AG04450 (cell line): ENCODE measurements at regions not wholly inside any gene's neighbourhood (a gene's known extent, or its start where the extent isn't known, plus 50 kb on each side); places are given as distances from the start of the nearest gene placed in this dataset.

Source experiments
- CTCF ChIA-PET: fragments of 300-600, 350-600 bp; formaldehyde crosslinking; extraction: SDS; loops from one replicate; lab custom pipeline; 2022; ENCODE audit warnings: antibody characterized with exemption, inconsistent platforms; lab: Charles Lee
- POLR2A ChIA-PET: fragments of 350-600 bp; formaldehyde crosslinking; extraction: SDS; loops from one replicate; lab custom pipeline; 2021; ENCODE audit warnings: antibody characterized with exemption, inconsistent platforms; lab: Yijun Ruan, JAX
- DNase-seq: peaks from one replicate; pipeline ENCODE4 v3.0.0-alpha.2; 2011; ENCODE audit warnings: low read depth, low spot score
- H3K27ac ChIP-seq: one replicate; pipeline ENCODE4 v1.5.1; 2012; ENCODE audit warnings: low read depth, low read length, control low read depth
- H3K27me3 ChIP-seq: one replicate; pipeline ENCODE4 v1.6.0; 2012; ENCODE audit warnings: low read length; ENCODE audit not compliant: control insufficient read depth, insufficient read depth
- H3K4me3 ChIP-seq: 2 replicates; pipeline ENCODE4 v1.5.1; 2011; ENCODE audit warnings: mild to moderate bottlenecking, low read depth, low read length, control low read depth
- H3K9me3 ChIP-seq: 2 replicates; pipeline ENCODE4 v1.5.1; 2012; ENCODE audit warnings: low read length; ENCODE audit not compliant: control insufficient read depth, insufficient read depth
- CTCF ChIP-seq: IDR thresholded peaks from 2 replicates; pipeline ENCODE4 v1.5.1; 2011; ENCODE audit warnings: low read depth, low read length, control low read depth, inconsistent platforms

DNA sequence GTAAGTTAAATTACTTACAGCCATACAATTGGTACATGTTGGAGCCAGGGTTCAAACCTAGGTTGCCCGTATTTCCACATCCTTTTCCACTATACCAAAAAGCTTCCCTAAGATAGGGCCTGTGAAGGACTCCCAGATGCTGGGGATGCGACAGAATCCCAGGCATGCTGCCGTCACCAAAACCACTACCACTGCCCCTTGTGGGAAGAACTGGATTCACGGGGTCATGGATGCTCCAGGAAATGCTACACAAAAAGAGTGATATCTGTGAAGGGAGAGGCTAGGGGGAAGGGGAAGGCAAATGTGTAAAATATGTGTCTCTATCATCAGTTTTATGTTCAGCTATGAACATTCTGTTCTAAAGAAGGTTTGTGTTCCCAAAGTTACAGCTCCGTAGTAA is 133.9 kb upstream of the IVNS1ABP start:
- ChIA-PET CTCF (interaction anchor here (0.6 kb wide), 1 partner anchor 278 kb away, joined by 5 read pairs; no protein-coding TSS in a partner anchor), POLR2A (no interaction called here)
- no peak overlapping the region for H3K4me3 ChIP-seq
- DNase-seq = no peak
- peaks cover 2% of the 10 kb centered on the region for H3K27me3 ChIP-seq
- no peak for TF ChIP-seq CTCF
- no peaks in the 10 kb centered on the region for H3K9me3 ChIP-seq
- H3K27ac ChIP-seq = no peak overlapping the region

DNA sequence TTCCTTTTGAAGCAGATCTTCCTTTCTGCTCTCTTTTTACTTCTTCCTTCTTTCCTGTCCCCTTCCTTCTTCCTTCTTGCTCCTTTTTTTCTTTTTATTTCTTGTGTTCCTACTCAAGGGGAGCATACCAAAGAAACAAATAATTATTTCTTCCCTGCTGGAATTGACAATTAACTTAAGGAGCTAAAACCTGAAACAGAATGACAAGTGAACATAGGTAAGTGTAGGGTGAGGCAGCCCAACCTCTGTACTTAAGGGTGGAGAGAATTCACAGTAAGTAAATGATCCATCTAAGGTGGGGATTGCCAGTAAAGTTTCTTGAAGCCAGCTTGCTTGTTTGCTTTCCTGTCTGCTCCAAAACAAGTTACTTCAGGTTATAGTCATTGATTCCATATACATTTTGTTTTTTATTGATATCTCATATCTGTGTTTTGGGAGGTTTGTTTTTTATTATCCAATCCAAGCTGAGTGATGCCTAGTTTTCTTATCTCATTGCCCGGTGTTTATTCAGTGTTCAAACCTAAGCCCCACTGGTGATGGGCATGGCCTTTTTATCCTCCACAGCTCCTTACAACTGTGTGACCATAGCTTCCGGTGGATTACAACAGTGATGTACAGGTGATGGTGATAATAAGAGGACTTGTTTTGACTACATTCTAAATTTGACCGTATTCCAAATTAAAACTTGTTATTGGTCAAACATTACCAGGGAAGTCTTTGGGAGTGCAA is 133.2 kb upstream of the IVNS1ABP start:
- H3K4me3 ChIP-seq = no peak overlapping the region
- no peak for DNase-seq
- ChIA-PET CTCF (interaction anchor here (0.6 kb wide), 1 partner anchor 277 kb away, joined by 5 read pairs; no protein-coding TSS in a partner anchor), POLR2A (no interaction called here)
- no peak for TF ChIP-seq CTCF
- H3K9me3 ChIP-seq = no peaks in the 10 kb centered on the region
- peaks cover 2% of the 10 kb centered on the region for H3K27me3 ChIP-seq
- H3K27ac ChIP-seq = no peak overlapping the region

GRCh38 chr1:185449378-185450059 is 132.5 kb upstream of the IVNS1ABP start:
- H3K27ac ChIP-seq = no peak overlapping the region
- POLR2A ChIA-PET = no interaction called here

DNA sequence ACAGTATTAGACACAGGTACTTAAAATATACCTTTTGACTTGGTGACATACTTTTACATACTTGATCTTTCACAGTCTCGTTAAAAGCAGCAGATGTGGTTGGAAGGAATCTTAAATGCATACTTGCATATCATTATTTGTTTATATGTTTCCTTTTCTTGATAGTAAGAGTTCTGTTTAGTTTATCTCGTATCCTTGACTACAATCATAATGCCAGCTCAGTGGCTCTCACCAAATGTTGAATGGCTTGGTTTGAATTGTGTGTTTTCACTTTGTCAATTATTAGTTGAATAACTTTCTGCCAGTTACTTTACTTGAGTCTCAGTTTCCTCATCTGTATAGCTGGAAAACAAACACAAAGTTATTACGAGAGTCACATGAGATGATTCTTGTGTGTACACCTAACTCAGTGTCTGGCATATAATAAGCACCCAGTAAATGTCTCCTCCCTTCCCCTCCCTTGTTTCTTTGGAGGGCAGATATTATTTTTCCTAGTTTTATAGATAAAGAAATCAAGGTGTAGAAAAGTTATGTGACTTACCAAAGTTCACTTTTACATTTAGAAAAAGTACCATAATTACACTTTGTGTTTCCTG is 131.6 kb upstream of the IVNS1ABP start:
- no peak for TF ChIP-seq CTCF
- no peak for DNase-seq
- H3K4me3 ChIP-seq = no peak overlapping the region
- no peak overlapping the region for H3K27ac ChIP-seq
- ChIA-PET POLR2A (no interaction called here), CTCF (no interaction called here)
- H3K9me3 ChIP-seq = no peaks in the 10 kb centered on the region
- H3K27me3 ChIP-seq = peaks cover 2% of the 10 kb centered on the region

More at GRCh38 chr1:185449378-185450059, 132.5 kb upstream of the IVNS1ABP start:
- no peak overlapping the region for H3K4me3 ChIP-seq
- CTCF ChIA-PET = no interaction called here
- H3K27me3 ChIP-seq = peaks cover 2% of the 10 kb centered on the region
- no peak for TF ChIP-seq CTCF
- no peak for DNase-seq
- H3K9me3 ChIP-seq = no peaks in the 10 kb centered on the region

DNA sequence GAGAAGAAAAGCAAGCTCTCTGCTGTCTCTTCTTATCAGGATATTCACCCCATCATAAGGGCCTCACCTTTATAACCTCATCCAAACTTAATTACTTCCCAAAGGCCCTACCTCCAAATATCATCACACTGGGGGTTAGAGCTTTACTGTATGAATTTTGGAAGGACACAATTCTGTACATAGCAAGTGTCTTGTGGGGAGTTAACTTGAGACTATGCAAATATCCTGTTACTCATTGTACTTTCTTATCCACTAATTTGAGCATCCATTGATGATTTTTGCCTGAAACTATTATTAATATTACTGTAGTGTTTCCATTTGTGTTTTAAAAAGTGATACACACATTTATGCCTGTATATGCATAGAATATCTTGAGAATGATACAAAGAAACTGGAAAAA is 129.1 kb upstream of the IVNS1ABP start:
- Histone ChIP-seq H3K27ac (no peak overlapping the region), H3K27me3 (peaks cover 2% of the 10 kb centered on the region), H3K9me3 (no peaks in the 10 kb centered on the region), H3K4me3 (no peak overlapping the region)
- ChIA-PET POLR2A (no interaction called here), CTCF (interaction anchor here (0.5 kb wide), 1 partner anchor 122 kb away, joined by 4 read pairs; no protein-coding TSS in a partner anchor)
- no peak for DNase-seq
- no peak for TF ChIP-seq CTCF
